ENCODE measurements at regions not wholly inside any gene's neighbourhood (a gene's known extent, or its start where the extent isn't known, plus 50 kb on each side); places are given as distances from the start of the nearest gene placed in this dataset.

- intact Hi-C loops (cut with micrococcal nuclease) = no loop called here
Observed at GRCh38 chr12:88882662-88883061, 302.4 kb upstream of the KITLG start.

DNA sequence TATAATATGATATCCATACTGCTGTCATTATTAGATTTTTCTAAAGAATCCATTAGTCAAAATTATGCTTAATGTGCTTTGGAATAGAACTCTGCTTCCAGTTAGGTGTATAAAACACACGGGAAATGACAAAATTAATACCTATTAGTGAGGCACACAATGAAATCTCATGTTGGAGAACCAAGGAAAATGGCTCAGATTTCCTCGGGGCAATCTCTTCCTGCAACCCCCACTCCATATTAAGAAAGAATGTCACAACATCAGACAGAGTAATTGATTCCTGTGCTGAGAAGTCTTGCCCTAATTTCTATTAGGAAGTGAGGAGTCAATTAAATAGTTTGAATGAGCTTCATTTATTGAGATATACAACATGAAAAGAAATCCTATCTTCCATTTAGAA lies 299.8 kb upstream of the KITLG start:
- Mint-ChIP-seq H3K9me3 (peaks cover 0 to 3% (median 0%) of the 10 kb centered on the region in 7 donors), H3K4me3 (no peak overlapping the region), H3K27ac (no peak overlapping the region), H3K4me1 (no peaks in the 10 kb centered on the region), H3K27me3 (ENCODE audit: low read depth in 3 of 3) (peaks cover 0 to 2% (median 1%) of the 10 kb centered on the region in 3 donors), H3K36me3 (no peaks in the 10 kb centered on the region)
- intact Hi-C loops (cut with micrococcal nuclease) = no loop called here
- TF ChIP-seq, protein P1, sequence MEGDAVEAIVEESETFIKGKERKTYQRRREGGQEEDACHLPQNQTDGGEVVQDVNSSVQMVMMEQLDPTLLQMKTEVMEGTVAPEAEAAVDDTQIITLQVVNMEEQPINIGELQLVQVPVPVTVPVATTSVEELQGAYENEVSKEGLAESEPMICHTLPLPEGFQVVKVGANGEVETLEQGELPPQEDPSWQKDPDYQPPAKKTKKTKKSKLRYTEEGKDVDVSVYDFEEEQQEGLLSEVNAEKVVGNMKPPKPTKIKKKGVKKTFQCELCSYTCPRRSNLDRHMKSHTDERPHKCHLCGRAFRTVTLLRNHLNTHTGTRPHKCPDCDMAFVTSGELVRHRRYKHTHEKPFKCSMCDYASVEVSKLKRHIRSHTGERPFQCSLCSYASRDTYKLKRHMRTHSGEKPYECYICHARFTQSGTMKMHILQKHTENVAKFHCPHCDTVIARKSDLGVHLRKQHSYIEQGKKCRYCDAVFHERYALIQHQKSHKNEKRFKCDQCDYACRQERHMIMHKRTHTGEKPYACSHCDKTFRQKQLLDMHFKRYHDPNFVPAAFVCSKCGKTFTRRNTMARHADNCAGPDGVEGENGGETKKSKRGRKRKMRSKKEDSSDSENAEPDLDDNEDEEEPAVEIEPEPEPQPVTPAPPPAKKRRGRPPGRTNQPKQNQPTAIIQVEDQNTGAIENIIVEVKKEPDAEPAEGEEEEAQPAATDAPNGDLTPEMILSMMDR (IDR thresholded peaks at IDR 0.05) = no peak
- Histone ChIP-seq H3K9ac (ENCODE audit: insufficient read depth, low read length, poor library complexity, severe bottlenecking) (no peak overlapping the region), H3K36me3 (replicated peaks in 1 of 2; ENCODE audit: control insufficient read depth in 1 of 2, insufficient read depth in 2 of 2, low read length in 2 of 2) (no peaks in the 10 kb centered on the region), H3K79me2 (ENCODE audit: insufficient read depth, low read length) (no peaks in the 10 kb centered on the region), H3K27ac (ENCODE audit: low read depth in 1 of 2, low read length in 2 of 2) (no peak overlapping the region), H3K9me3 (replicated peaks in 1 of 2; ENCODE audit: control insufficient read depth in 1 of 2, insufficient read depth in 1 of 2, low read length in 2 of 2) (no peaks in the 10 kb centered on the region), H3K4me2 (replicated peaks; ENCODE audit: extremely low read depth, low read length, poor library complexity, severe bottlenecking) (no peak overlapping the region), H3K4me3 (replicated peaks in 1 of 3; ENCODE audit: low read depth in 2 of 3, low read length in 3 of 3) (no peak overlapping the region), H4K20me1 (ENCODE audit: insufficient read depth, low read length) (no peaks in the 10 kb centered on the region), H3K4me1 (ENCODE audit: control insufficient read depth in 1 of 2, insufficient read depth in 2 of 2, low read length in 2 of 2) (no peaks in the 10 kb centered on the region), H2AFZ (ENCODE audit: insufficient read depth, low read depth, low read length, poor library complexity, severe bottlenecking) (no peak overlapping the region), H3K27me3 (ENCODE audit: control insufficient read depth in 2 of 2, insufficient read depth in 2 of 2, low read length in 2 of 2) (no peaks in the 10 kb centered on the region)
- DNase-seq = no peak
- no CpG with 5 or more reads among the region's 2 CpGs for WGBS (ENCODE audit: insufficient coverage)

More at GRCh38 chr12:88882662-88883061, 302.4 kb upstream of the KITLG start:
- H3K4me3 Mint-ChIP-seq = no peak overlapping the region
- DNase-seq = no peak
- no peaks in the 10 kb centered on the region for H3K27me3 ChIP-seq (ENCODE audit: control insufficient read depth in 2 of 2, insufficient read depth in 2 of 2, low read length in 2 of 2)
- H3K9me3 ChIP-seq (replicated peaks in 1 of 2; ENCODE audit: control insufficient read depth in 1 of 2, insufficient read depth in 1 of 2, low read length in 2 of 2) = no peaks in the 10 kb centered on the region
- H3K4me2 ChIP-seq (replicated peaks; ENCODE audit: extremely low read depth, low read length, poor library complexity, severe bottlenecking) = no peak overlapping the region
- TF ChIP-seq, protein P1 (IDR thresholded peaks at IDR 0.05) = no peak
- H3K9ac ChIP-seq (ENCODE audit: insufficient read depth, low read length, poor library complexity, severe bottlenecking) = no peak overlapping the region
- H3K36me3 ChIP-seq (replicated peaks in 1 of 2; ENCODE audit: control insufficient read depth in 1 of 2, insufficient read depth in 2 of 2, low read length in 2 of 2) = no peaks in the 10 kb centered on the region
- WGBS (ENCODE audit: insufficient coverage) = no CpG with 5 or more reads among the region's 1 CpG
- H3K27me3 Mint-ChIP-seq (ENCODE audit: low read depth in 3 of 3) = peaks cover 0 to 1% (median 0%) of the 10 kb centered on the region in 3 donors
- H4K20me1 ChIP-seq (ENCODE audit: insufficient read depth, low read length) = no peaks in the 10 kb centered on the region
- no peak overlapping the region for H3K27ac Mint-ChIP-seq
- H3K4me1 ChIP-seq (ENCODE audit: control insufficient read depth in 1 of 2, insufficient read depth in 2 of 2, low read length in 2 of 2) = no peaks in the 10 kb centered on the region
- no peak overlapping the region for H3K4me3 ChIP-seq (replicated peaks in 1 of 3; ENCODE audit: low read depth in 2 of 3, low read length in 3 of 3)
- no peaks in the 10 kb centered on the region for H3K36me3 Mint-ChIP-seq
- peaks cover 0 to 7% (median 1%) of the 10 kb centered on the region in 7 donors for H3K9me3 Mint-ChIP-seq
- no peak overlapping the region for H3K27ac ChIP-seq (ENCODE audit: low read depth in 1 of 2, low read length in 2 of 2)
- no peak overlapping the region for H2AFZ ChIP-seq (ENCODE audit: insufficient read depth, low read depth, low read length, poor library complexity, severe bottlenecking)
- H3K4me1 Mint-ChIP-seq = no peaks in the 10 kb centered on the region
- H3K79me2 ChIP-seq (ENCODE audit: insufficient read depth, low read length) = no peaks in the 10 kb centered on the region

All from CD14-positive monocyte (primary cell).